ENCODE measurements at regions not wholly inside any gene's neighbourhood (a gene's known extent, or its start where the extent isn't known, plus 50 kb on each side); places are given as distances from the start of the nearest gene placed in this dataset.

DNA sequence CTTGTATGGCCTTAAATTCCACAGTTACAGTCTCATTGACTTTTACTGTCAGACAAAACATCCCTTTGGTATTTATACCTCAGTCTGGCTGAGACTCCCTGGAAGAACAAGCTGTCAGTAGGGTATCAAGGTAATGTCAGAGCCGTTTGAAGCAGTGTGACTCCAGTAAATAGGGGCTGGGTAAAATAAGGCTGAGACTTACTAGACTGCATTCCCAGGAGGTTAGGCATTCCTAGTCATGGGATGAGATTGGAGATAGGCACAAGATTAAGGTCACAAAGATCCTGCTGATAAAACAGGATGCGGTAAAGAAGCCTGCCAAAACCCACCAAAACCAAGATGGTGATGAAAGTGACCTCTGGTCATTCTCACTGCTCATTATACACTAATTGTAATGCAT is 219.5 kb upstream of the SKOR2 start:
- DNase-seq (ENCODE audit: low spot score), result no peak

DNA sequence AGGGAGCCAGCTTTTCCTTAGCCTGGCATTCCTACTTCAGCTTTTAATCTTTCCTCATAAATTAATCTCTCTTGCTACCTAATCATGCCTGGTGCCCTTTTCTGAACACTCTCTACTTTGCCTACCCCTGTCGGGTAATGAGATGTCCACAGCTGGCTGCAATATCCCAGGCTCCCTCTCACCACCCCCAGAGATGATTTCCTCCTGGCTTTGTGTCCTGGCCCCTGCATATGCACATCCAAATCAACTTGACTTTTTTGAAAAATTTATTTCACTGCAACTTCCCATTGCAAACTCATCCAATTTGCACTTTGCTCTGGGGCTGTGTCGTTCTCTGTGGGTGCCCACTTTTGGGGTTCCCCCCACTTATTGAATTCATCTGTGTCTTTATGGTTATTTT is 218.1 kb upstream of the SKOR2 start:
- DNase-seq (ENCODE audit: low spot score), result no peak

DNA sequence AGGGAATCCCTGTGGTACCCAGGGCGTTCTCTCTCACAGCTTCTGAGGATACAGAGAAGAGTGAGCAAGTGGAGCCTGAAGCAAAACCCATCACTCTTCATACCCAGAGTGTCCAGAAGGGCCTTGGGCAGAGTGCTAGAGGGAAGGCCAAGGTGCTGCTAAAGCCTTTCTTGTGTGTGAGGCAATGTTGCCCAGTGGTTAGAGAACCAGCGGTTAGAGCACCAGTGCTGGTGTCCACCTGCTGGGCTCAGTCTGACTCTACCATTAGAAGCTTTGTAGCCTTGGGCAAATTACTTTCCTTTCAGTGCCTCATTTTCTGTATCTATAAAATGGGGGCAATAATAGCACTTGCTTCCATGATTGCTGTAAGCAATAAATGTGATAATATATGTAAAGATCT is 210.5 kb upstream of the SKOR2 start:
- no peak for DNase-seq (ENCODE audit: low spot score)

DNA sequence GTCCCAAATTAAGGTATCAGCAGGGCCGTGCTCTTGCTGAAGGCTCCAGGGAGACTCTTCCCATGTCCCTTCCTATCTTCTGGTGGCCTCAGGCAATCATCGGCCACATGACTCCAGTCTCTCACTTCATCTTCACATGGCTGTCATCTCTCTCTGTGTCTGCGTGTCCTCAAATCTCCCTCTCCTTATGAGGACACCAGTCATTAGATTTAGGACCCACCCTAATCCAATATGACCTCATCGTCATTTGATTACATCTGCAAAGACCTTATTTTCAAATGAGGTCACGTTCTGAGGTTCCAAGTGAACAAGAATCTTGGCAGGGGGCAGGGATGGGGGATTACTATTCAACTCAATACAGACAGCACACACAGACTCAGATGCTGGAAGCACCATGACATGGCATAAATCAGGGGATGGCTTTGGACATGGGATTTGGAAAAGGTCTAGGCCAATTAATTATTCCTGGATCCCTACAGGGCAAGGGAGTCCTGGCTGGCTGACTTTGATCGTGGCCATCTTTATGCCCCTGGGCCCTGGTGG is 210.0 kb upstream of the SKOR2 start:
- DNase-seq (ENCODE audit: low spot score), result no peak

DNA sequence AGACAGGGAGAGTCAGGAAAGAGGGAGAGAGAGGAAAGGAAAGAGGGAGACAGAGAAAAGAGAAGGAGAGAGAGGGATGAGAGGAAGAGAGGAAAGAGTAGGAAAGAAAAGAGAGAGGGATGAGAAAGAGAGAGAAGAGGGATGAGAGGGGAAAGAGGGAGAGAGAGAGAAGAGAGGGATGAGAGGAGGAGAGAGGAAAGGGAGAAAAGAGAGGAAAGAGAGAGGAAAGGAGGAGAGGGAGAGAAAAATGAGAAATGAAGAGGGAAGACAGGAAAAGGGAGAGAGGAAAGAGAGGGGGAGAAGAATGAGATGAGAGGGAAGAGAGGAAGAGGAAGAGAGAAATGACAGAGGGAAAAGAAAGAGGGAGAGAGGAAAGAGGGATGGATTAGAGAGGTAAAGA is 207.0 kb upstream of the SKOR2 start:
- no peak for DNase-seq (ENCODE audit: low spot score)

DNA sequence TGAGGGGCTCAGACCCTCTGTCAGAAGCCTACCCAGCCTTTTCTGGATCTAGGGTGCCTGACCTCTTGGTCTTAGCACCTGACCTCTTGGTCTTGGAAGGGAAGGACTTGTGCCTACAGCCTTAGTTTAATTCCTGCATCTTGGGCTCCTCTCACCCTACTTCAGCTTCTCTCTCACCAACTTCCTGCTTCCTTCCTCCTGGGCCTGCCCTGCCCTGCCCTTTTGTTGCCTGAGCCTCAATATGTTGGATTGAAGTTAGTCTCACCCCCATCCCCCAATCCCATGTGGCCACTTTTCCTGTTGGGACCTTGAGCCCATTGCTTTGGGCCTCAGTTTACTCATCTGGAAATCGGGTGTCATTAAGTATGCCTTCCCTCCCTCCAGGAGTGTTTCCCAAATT is 206.2 kb upstream of the SKOR2 start:
- DNase-seq (ENCODE audit: low spot score), result no peak

DNA sequence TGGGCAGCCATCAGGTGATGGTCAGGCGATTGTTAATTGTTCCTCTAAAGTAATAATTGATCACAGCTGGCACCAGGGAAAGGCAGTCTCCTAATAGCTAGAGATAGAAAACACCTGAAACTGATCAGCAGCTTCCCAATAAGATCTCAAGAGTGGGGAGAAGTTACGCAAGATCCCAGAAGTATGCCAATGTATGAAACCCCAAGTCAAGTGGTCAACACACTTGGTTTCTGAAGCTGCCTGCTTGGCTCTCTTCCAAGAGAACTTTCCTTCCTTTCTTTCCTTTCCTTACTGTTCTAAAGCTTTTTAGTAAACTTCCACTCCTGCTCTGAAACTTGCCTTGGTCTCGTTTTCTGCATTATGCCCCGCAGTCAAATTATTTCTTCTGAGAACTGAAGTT is 201.6 kb upstream of the SKOR2 start:
- DNase-seq (ENCODE audit: low spot score), result no peak

DNA sequence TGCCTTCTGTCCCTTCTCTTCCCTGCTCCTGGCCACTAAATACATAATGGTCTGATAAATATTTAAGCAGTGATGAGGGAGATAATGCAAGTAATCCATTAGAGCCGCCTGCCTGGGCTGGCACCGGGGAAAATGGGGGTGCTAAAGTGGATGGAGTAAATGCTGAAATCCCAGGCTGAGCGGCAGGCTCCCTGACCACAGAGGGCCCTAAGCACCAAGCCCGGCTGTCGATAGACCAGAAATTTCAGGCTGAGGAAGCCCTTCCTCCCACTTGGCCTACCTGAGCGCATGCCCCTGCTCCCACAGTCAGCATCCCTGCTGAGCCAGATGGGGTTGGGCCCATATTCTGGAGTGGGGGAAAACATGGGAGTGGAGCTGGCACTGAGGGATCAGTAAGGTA is 197.5 kb upstream of the SKOR2 start:
- no peak for DNase-seq (ENCODE audit: low spot score)

DNA sequence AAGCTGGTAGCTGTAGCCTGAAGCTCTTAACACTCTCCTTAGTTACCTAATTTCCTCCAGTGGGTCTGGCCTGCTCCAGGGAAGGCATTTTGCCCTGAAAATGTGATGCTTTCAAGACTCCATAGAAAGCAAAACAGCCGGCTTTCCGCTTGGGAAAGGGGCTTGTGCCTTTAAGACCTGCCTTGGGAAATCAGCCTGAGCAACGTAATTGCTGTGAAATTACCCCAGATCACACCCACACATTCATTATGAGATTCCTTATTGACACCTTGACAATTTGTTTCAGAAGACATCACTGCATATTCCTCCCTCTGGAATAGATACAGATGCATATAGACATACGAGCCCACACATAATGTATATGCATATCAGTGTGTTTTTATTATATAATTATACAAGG is 190.5 kb upstream of the SKOR2 start:
- no peak for DNase-seq (ENCODE audit: low spot score)

DNA sequence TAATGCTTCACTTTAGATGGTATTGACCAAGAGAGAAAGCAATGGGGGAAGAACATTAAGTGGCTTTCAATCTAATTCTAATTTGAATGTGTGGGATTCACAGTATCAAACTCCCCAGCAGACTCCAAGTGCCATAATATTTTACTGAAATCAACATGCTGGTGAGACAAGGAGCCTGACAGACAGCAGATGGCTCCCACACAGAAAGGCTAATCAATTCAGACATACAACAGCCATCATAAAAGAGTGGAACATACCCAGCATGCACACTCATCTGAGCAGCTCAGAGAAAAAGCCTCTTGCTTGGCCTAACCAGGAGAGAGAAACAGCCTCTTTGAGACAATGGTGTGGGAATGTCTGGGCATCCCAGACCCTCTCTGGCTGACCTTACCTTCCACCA is 186.5 kb upstream of the SKOR2 start:
- DNase-seq (ENCODE audit: low spot score), result no peak

DNA sequence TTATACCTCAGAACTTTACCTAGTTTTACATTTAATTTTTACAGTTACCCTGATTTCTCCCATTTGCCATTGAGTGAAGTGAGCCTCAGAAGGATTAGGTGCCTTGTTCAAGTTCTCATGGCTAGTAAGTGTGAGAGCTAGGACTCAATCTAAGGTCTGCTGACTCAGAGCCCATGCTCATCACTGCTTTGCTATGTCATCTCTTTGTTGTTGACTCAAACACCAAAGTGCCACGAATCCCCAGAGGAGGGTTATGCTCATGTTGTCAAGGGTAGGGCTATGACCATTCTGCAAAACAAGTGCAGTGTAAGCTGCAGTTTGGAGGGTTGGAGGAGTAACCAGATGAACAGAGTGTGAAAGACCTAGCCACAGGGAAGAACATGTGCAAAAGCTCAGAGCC is 185.4 kb upstream of the SKOR2 start:
- no peak for DNase-seq (ENCODE audit: low spot score)

DNA sequence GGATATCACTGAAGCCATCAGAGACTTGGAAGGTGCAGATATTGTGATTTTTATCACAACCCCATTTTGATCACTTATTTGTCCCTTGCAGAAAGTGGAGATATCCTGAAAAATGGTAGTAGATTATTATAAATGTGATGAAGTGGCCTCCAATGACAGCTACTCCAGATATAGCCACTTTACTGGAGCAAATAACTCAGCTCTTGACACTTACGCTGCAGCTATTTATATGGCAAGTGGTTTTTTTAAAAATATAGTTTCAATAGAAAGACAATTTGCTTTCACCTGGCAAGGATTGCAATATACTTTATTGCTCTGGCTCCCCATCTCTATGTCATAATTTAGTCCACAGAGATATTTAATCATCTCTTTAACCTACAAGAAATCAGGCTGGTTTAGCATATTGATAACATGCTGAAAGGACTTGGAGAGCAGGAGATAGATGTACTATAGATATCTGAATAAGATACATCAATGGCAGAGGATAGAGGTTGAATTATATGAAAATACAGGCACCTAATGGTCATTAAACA is 182.8 kb upstream of the SKOR2 start:
- no peak for DNase-seq (ENCODE audit: low spot score)

DNA sequence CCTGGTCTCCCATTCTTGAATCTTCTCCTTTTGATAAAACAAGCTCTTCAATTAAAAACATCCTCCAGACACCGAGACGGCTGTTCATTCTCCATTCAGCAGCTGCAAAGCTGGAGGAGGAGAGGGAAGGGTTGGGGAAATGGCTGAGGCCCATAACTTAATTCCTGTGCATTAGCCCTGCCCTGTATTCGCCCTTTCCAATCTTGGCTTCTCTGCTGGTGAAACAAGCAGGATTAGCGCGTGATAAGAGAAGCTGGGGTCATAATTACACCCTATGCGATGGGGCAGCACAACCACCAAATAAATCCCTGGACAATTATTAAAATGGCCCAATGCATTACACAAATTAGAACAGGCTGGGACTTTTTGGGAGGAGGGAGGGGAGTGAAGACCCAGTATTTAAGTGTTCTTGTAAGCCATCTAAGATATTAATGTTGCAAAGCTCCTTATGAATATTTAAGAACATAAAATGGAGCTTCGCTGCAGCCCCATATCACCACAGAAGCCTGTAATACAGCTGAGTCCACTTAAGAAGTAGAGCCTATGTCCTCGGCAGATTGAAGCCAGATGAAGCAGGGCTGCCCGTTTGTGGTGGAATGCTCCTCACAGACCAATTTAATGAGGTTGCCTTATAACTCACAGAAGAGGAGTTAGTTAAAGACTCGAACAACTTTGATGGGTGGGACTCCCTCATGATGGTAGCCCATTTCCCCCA is 176.6 kb upstream of the SKOR2 start:
- DNase-seq (ENCODE audit: low spot score), result no peak

DNA sequence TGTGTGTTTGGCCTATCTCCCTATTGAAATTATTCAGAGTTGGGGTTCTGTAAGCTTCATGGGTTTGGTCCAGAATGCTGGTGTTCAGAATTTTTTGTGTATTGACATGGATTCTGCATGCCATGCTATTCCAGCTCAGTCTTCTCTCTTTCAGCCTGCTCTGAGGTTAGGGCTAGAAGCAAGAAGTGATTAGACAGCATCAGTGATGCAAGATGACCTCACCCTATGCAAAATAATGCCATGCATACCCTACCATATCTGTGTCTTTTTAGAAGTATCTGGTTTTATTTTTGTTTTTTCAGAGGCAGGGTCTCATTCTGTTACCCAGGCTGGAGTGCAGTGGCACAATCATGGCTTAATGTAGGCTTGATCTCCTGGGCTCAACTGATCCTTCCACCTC is 175.6 kb upstream of the SKOR2 start:
- DNase-seq (ENCODE audit: low spot score), result no peak

DNA sequence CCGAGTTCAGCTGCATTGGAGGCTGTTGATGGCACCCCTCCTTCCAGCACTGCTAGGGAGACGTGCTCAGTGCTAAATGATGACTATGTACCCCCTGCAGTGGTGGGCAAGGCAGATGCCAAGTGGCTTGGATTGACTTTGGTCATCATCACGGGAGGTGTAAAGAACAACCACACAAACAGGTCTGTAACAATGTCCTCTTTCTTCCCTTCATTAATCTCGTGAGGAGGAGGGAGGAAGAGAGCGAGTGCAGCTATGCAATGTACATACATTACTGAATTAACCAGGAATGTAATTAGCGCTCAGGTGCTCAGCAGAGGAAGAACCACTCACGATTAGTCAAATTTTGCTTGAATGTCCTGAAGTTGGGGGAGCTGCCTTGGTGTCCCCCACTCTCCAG is 173.9 kb upstream of the SKOR2 start:
- no peak for DNase-seq (ENCODE audit: low spot score)

DNA sequence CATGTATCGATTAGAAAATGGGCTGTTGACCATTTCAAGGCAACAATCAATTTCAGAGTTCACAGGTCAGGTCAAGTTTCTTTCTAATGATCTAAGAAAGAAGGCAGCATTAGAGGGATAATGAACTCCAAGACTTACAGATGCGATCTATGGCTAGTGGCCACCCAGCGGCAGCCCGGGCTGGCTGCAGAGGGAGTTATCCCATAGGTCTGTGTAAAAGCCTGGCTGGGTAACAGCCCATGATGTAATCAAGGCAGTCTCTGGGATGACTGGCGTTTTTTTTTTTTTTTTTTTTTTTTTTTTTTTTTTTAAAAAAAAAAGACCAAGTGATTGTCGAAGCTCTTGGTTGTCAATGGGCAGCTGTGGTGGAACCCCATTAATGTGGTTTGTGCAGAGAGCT is 171.1 kb upstream of the SKOR2 start:
- no peak for DNase-seq (ENCODE audit: low spot score)

DNA sequence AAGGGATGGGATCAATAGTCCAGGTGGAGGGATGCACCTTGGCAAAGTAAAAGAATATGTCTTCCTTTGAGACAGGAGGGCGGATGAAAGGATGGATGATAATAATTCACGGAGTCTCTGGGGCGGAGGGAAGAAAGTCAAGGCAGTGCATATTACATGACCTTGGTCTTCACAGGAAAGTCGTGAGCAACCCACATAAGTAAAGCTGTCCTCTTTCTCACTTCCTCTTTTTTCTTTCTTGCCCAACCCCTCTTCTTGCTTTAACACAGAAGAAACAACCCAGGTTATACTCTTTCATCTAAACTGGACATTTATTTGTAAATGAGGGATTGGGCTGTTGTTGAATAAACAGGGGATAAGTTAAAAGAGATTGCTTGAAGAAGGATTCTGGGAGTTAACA is 168.7 kb upstream of the SKOR2 start:
- DNase-seq (ENCODE audit: low spot score), result no peak

DNA sequence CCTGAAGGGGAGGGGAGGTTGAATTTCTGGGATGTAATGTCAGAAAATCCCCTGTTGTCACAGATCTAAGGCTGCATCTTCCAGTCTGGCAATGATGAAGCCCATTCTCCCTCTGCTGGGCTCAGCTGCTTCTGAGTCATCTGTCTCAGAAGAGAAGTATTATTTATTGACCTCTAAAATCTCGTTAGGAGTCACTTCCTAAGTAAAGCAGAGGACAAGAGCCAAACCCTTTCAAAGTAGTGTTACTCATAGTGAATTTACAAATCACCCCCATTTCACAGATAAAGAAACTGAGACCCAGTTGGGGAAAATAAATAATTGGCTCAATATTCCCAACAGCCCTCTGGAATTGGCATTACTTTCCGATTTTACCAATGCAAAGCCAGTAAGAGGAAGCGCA is 167.3 kb upstream of the SKOR2 start:
- DNase-seq (ENCODE audit: low spot score), result no peak

DNA sequence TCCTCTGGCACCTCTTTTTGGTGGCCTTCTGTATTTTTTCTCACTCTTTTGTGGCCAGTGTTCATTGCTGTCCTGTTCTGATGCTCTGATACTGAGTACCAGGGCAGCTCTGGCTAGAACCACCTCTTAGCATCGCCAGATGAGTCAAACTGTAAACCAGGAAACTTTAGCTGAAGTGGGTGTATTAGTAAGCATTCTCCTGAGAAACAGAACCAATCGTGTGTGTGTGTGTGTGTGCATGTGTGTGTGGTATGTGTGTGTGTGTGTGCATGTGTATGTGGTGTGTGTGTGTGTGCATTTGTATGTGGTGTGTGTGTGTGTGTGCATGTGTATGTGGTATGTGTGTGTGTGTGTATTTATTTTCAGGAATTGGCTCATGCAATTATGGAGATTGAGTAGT is 166.3 kb upstream of the SKOR2 start:
- no peak for DNase-seq (ENCODE audit: low spot score)

DNA sequence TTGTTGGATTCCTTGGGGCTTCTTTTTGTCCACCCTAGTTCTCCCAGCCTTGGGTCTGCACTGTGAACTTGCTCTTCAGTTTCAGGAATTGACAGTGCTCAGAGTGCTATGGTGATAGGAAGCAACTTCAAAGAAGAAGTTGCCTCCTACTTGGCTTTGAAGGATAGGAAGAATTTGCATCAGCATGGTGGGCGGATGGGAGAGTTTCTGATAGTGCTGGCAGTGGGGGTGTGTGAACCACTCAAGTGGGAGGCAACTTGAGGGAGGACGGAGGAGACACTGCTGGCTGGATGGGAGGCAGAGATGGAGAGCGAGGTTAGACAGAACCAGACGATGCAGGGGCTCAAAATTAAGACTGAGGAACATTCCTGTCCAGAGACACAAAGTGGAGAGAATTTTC is 164.4 kb upstream of the SKOR2 start:
- no peak for DNase-seq (ENCODE audit: low spot score)

DNA sequence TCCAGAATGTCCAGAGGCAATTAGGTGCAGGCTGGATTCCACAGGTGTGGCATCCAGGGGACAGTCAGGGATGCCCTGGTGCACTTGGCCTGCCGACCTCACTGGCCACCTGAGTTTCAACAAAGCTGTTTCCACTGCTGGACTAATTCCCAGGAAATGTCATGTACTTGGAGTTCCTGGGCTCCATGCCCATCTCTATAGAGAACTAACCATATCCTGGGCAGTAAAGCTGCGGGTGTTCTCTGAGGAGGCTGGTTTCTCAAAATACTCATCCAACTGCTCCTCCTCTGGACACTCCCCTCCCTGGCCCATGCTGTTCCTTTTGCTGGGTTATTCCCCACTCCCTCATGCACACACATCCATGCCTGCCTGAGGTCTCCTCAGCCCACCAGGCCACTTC is 161.9 kb upstream of the SKOR2 start:
- DNase-seq (ENCODE audit: low spot score), result no peak

DNA sequence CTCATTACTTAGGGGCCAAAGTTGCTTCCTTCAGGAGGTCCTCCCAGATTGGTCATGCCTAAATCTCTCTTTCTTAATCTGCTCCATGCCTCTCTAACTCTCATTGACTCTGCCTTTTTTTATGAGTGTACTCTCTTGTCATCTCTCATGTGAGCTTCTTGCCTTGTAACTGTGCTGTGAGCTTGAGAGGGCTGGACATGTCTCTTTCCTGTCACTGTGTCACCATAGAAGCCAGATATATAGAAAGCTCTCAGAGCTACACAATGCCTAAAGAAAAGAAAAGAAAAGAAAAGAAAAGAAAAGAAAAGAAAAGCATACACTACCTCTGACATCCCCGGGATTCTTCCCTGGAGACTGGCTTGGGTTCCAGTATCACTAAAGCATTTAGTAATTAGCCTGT is 161.5 kb upstream of the SKOR2 start:
- no peak for DNase-seq (ENCODE audit: low spot score)

DNA sequence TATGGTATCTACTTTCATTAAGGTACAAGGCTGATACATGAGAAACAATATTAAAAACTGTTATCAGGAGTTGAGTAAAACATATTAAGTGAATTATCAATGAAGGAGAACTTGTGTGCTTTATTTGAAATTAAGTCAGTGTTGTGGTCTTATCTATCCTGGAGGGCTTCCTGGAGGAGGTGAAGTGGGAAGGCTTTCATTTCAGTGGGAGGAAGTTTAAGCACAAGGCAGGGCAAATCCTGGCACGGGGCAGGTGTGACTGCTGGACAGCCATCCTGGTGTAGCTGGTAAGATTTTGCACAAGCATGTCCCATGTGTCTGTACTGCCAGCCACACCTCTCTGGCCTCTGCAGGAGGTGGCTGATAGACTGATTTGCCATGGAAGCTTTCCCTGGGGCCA is 159.7 kb upstream of the SKOR2 start:
- no peak for DNase-seq (ENCODE audit: low spot score)

DNA sequence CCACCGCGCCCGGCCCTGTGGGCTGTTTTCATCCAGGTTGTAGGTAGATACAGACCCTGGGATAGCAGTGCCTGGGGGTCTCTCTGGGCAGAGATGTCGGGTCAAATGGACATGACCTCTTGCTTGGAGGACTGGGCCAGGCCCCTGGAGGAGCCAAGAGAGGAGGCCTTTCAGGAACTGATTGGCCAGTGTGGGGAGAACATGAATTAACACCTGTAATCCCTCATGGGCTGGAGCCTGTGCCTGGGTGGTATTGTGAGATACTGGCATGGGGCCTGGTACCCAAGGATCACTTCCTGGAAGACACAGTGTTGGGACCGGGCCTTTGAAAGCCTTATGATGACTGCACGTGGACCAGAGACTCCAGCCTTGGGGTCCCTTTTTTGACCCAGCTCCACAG is 158.7 kb upstream of the SKOR2 start:
- no peak for DNase-seq (ENCODE audit: low spot score)
